Spleen (tissue), 7 donors: ENCODE measurements at regions not wholly inside any gene's neighbourhood (a gene's known extent, or its start where the extent isn't known, plus 50 kb on each side); places are given as distances from the start of the nearest gene placed in this dataset.

Source experiments
- POLR2A ChIP-seq, 3 donors: fragments of 450-650 bp; IDR thresholded peaks; one replicate each; pipeline ENCODE4 v1.5.1; 2017; ENCODE audit warnings: antibody characterized with exemption in 3 of 3, mild to moderate bottlenecking in 1 of 3
- POLR2AphosphoS5 ChIP-seq, 3 donors: sonication (generic); formaldehyde crosslinking; IDR thresholded peaks; one replicate each; pipeline ENCODE4 v1.5.1; 2017; ENCODE audit warnings: antibody characterized with exemption in 3 of 3
- TF ChIP-seq, protein P1 (sequence below), 11 experiments: fragments of 200-600 bp in 7 of 11; fragments of 450-650 bp in 4 of 11; sonication (generic) in 4 of 11; IDR thresholded peaks in 8 of 11; conservative IDR thresholded peaks in 3 of 11; 1 replicate in 7 of 11; 2 replicates in 4 of 11; pipeline versions ENCODE4 v1.4.0 to v1.8.0; 2016 to 2021; ENCODE audit warnings: antibody characterized with exemption in 11 of 11, inconsistent platforms in 4 of 11, mild to moderate bottlenecking in 1 of 11
- donor health status: DM: no; HTN: no; CAD: no; lungs with moderate emphysema.
- donor health status: DM: no; HTN: no; CAD: no.
- donor health status: DM: no; HTN: no; CAD: no.

DNA sequence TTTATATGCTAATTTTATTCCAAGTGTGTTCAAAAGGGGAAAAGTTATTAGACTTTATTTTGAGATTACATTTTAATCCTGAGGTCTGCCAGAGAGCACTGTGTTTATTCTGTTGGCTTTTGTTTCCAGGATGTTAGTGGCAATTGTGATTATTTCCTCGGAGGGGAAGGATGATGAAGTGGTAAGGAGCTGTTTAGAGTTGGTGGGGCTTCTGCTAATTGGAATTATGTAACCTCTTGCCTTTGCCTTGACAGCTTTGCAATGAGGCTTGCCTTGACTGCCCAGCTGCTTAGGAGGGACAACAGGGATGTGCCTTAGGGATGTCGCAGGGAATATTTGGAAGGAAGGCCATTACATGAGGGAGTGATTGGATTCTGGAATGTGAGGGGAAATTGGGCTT is 89.7 kb upstream of the E2F8 start:
- TF ChIP-seq, protein P1, sequence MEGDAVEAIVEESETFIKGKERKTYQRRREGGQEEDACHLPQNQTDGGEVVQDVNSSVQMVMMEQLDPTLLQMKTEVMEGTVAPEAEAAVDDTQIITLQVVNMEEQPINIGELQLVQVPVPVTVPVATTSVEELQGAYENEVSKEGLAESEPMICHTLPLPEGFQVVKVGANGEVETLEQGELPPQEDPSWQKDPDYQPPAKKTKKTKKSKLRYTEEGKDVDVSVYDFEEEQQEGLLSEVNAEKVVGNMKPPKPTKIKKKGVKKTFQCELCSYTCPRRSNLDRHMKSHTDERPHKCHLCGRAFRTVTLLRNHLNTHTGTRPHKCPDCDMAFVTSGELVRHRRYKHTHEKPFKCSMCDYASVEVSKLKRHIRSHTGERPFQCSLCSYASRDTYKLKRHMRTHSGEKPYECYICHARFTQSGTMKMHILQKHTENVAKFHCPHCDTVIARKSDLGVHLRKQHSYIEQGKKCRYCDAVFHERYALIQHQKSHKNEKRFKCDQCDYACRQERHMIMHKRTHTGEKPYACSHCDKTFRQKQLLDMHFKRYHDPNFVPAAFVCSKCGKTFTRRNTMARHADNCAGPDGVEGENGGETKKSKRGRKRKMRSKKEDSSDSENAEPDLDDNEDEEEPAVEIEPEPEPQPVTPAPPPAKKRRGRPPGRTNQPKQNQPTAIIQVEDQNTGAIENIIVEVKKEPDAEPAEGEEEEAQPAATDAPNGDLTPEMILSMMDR (IDR thresholded peaks at IDR 0.05 in 8 of 11, conservative IDR thresholded peaks at IDR 0.05 in 3 of 11): no peak
- TF ChIP-seq POLR2AphosphoS5 (IDR thresholded peaks at IDR 0.05): no peak
- TF ChIP-seq POLR2A (IDR thresholded peaks at IDR 0.05): no peak
